Fibroblast of skin of back (primary cell): ENCODE measurements at regions not wholly inside any gene's neighbourhood (a gene's known extent, or its start where the extent isn't known, plus 50 kb on each side); places are given as distances from the start of the nearest gene placed in this dataset.
"Not testable (repeated sequence)": the region's sequence is repeated elsewhere in the genome, so short reads cannot be mapped to it uniquely, and the experiment has no call there.

Experiments
- DNase-seq: peaks from one replicate; pipeline ENCODE4 v3.0.0-alpha.2; 2013

DNA sequence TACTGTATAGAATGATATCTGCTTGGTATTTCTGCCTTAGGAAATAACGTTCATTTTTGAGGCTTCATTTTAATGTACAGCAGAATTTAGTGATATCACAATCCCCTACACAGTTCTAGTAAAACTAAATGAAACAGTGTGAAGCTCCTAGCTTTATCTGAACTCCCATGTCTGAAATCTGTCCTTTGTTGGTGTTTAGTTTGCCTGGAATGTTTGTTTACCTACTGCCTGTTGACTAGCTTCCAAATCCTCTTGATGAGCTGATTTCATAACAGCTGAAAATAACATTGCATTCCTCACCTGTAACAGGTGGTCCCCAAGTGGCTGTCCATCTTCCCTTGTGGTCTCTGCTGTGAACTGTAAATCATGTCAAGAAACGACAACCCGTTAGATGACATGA, 629.1 kb downstream of the TTLL7 start:
- not testable (repeated sequence) for DNase-seq

GRCh38 chr1:83365320-83365719, 633.6 kb downstream of the TTLL7 start:
- DNase-seq: not testable (repeated sequence)

DNA sequence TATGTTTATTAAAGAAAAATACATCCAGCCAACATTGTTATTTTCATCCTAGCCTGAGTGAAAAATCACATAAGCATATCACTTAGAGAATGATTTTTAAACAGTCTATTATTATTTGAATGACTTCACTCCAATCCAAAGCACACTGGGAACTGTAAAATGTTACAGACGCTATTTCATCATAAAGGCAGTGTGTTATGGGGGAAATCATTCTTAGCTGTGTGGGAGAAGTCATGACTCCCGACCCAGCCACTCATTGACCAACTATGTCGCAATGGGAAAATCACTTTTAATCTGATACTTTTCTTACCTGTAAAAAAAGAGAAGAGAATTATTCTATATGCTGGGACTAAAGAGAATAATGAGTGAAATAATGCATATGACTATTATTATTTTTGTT, 653.6 kb downstream of the TTLL7 start:
- DNase-seq: not testable (repeated sequence)

- not testable (repeated sequence) for DNase-seq
These were observed 655.2 kb downstream of the TTLL7 start for GRCh38 chr1:83343767-83344166.

DNA sequence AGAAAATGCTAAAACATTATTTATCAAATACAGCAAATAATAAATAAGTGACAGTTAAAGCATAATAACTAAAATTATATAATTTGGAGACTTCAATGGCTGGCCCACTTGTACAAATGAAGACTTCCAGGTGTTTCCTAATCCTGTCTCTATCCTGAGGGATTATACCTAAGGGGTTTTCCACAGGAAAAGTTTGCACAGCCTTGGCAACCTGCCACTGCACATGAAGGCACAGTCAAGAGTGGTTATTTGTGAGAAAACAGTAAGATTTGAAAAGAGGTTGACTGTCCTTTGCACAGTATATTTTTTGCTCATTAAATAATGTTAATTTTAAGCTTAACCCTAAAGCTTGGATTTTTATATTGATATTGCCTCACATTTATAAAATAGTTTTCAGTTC, 655.9 kb downstream of the TTLL7 start:
- not testable (repeated sequence) for DNase-seq

DNA sequence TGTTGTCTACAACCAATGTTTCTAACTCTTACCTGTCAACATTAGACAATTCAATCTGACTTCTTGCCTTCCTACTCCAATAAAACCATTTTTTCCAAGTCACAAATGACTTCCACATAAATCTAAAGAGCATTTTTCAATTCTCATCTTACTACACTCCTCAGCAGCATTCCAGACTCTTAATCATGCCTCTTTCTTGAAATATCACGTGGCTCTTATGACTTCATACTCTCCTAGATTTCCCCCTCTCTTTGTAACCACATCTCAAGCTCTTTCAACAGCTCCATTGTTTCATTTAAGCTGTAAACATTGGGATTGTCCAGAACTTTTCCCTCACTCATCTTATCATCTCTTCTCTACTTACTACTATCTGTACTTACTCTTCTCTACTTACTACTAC, 666.6 kb downstream of the TTLL7 start:
- not testable (repeated sequence) for DNase-seq

- peak; percentile 84 for DNase-seq
These were observed 680.6 kb downstream of the TTLL7 start for GRCh38 chr1:83318366-83318765.

DNA sequence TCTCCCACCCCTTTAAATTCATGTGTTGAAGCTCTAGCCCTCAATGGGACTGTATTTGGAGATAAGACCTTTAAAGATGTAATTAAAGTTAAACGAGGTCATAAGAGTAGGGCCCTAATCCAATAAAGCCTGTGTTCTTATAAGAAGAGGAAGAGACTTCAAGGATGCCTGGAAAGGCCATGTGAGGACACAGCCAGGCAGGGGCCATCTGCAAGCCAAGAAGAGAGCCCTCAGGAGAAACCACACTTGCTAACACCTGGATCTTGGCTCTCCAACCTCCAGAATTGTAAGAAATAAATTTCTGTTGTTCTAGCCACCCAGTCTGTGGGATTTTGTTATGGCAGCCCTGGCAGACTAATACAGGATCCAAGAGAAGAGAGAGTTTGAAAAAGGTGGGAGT, 683.5 kb downstream of the TTLL7 start:
- DNase-seq: not testable (repeated sequence)

DNA sequence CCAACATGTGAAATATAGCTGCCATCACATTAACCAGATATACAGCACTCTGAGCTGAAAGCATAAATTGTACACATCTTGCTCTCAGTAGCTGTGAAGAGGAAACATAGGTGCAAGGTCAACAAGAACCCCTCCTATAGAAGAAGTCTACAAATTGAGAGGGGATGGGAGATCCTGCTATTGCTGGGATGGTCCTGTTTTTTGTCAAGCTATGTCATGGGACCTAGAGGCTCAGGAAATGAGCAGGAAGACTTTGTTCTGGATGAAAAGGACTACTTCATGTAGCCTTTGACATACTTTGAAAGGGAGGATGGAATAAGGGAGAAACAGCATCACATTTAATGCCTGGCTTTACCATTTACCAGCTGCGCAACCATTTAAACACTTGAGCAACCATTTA, 688.8 kb downstream of the TTLL7 start:
- DNase-seq: not testable (repeated sequence)

- DNase-seq: not testable (repeated sequence)
These were observed 689.9 kb downstream of the TTLL7 start for GRCh38 chr1:83309035-83309434.

DNA sequence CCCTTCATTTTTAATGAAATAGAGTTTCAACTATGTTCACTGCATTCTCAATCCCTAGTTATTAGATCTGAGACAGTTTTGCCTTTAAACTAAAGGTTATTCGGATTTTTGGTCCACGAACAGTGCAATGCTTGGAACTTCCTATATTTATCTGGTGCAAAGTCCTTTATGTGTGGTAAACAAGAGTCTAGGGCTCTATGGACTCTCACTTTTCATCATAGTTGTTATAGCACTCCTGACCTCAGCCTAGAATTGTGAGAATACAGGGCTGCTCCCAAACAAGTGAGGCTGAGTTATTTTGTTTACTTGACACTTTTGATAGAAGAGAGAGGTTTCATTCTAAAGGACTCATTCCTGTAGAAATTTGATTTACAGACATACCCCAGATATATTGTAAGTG, 692.1 kb downstream of the TTLL7 start:
- DNase-seq: not testable (repeated sequence)

- DNase-seq: not testable (repeated sequence)
These were observed 703.3 kb downstream of the TTLL7 start for GRCh38 chr1:83295594-83295993.

DNA sequence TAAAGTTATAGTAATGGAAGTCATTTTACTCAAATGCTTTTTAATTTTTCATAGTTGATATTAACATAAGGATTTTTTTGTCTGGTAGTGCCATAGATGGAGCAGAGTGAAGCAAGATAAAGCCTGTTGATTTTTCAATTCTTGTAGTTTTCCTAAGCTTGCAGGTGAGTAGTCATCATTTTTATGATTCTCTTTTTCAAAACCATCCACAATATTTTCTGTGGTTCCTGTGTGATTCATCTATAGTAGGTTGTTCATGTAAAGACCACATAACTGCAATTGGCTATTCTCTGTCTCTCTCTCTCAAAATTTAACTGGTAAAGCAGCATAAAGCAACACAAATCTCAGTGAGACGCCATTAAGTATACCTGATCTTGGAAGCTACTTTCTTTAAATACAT, 711.5 kb downstream of the TTLL7 start:
- not testable (repeated sequence) for DNase-seq

GRCh38 chr1:83274656-83275055, 724.3 kb downstream of the TTLL7 start:
- DNase-seq: not testable (repeated sequence)

- not testable (repeated sequence) for DNase-seq
These were observed 726.4 kb downstream of the TTLL7 start for GRCh38 chr1:83272484-83272883.

- not testable (repeated sequence) for DNase-seq
These were observed 727.1 kb downstream of the TTLL7 start for GRCh38 chr1:83271834-83272233.

- not testable (repeated sequence) for DNase-seq
These were observed 728.1 kb downstream of the TTLL7 start for GRCh38 chr1:83270801-83271200.

DNA sequence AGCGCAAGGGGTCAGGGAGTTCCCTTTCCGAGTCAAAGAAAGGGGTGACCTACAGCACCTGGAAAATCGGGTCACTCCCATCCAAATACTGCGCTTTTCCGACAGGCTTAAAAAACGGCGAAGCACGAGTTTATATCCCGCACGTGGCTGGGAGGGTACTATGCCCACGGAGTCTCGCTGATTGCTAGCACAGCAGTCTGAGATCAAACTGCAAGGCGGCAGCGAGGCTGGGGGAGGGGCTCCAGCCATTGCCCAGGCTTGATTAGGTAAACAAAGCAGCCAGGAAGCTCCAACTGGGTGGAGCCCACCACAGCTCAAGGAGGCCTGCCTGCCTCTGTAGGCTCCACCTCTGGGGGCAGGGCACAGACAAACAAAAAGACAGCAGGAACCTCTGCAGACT, 735.1 kb downstream of the TTLL7 start:
- not testable (repeated sequence) for DNase-seq

DNA sequence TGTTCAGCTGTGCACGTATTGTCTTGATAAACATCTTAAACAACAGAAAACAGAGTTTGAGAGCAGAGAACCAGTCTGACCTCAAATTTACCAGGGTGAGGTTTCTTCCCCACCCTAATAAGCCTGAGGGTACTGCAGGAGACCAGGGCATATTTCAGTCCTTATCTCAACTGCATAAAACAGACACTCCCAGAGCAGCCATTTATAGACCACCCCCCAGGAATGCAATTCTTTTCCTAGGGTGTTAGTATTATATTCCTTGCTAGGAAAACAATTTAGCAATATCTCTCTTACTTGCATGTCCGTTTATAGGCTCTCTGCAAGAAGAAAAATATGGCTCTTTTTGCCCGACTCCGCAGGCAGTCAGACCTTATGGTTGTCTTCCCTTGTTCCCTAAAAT, 747.2 kb downstream of the TTLL7 start:
- DNase-seq: not testable (repeated sequence)

GRCh38 chr1:83246780-83247179, 752.2 kb downstream of the TTLL7 start:
- DNase-seq: not testable (repeated sequence)

DNA sequence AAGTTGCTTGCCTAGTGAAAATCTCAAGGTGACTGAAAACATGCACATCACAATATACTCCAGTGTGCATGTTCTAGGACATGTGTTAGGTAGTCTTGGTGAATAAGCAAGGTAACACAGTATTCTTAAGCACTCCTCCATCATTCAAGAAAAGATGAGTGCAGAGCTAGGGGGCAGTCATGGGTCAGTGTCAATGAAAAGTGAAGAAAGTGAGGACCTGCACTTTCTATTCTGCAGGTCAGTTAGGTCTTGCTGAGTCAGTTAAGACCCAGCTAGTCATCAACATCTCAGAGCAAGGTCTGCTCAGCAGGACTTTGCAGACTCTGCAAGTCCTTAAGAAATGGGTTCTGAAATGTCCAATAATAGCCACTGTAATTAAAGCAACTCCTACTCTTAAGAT, 754.1 kb downstream of the TTLL7 start:
- not testable (repeated sequence) for DNase-seq

- not testable (repeated sequence) for DNase-seq
These were observed 759.4 kb downstream of the TTLL7 start for GRCh38 chr1:83239568-83239967.

GRCh38 chr1:83238654-83239053, 760.3 kb downstream of the TTLL7 start:
- DNase-seq: not testable (repeated sequence)

DNA sequence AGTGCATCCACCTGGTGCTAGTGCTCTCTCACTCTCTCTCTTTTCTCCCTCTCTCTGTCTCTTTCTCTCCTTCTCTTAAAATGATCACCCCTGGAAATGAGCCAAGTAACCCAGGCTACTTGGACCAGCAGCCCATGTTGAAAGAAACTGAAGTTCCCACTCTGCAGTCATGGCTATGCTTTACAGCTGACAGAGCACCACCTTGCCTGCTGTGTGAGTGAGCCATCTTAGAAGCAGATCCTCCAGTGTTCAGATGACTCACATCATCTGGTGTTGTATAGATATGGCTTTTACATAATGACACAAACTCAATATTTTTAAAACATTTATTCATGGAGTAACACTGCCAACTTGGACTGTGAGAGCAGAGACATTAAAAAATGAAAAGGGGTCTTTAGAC, 779.1 kb downstream of the TTLL7 start:
- peak; percentile 2 for DNase-seq

GRCh38 chr1:83218036-83218716, 780.8 kb downstream of the TTLL7 start:
- not testable (repeated sequence) for DNase-seq
